Stimulated activated CD8-positive, alpha-beta memory T cell treated with anti-CD3 and anti-CD28 coated beads, Interleukin-7, amount 100 ng/mL, for 4 hours (primary cell): ENCODE measurements at regions not wholly inside any gene's neighbourhood (a gene's known extent, or its start where the extent isn't known, plus 50 kb on each side); places are given as distances from the start of the nearest gene placed in this dataset.

Experiments
- DNase-seq, 2 donors: peaks; one replicate each; pipeline ENCODE4 v3.0.0-alpha.2; 2020; ENCODE audit warnings: low read depth in 2 of 2

DNA sequence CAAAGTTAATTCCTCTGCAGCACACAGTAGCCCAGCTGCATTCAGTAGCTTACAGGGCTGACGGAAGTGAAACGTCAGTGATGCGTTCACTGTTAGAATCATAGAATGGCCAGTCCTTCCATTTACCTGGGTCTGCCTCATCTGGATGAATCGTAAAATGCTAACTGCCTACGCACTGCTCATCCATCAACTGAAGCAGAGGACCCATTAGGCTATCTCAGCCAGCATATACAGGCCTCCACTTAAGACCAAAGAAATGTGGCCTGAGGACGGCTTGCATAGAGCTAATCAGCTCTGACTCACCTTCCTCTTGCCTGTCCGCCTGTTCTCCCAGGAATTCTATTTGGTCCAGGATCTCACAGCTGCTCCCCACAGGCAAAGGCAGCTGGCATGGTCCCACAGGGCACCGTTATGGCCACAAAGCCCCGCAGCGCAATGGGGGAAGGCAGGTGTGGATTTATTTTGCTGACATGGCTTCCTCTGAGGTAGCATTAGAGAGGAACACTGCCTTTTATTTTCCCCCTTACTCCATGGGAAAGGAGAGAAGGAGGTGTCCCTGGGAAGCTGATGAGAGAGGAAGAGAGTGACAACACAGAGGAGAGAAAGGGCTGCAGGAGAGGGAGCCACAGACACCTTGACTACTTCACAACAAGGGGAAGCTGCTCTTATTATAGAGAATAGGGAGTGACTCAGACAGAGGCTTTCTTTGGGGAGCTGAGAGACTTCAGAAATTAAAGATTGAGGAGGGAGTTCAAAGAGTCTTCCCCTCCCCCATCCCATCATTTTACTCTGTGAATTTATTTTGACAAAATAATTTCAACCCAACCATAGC lies 177.6 kb downstream of the HHIPL2 start:
- DNase-seq, result no peak

DNA sequence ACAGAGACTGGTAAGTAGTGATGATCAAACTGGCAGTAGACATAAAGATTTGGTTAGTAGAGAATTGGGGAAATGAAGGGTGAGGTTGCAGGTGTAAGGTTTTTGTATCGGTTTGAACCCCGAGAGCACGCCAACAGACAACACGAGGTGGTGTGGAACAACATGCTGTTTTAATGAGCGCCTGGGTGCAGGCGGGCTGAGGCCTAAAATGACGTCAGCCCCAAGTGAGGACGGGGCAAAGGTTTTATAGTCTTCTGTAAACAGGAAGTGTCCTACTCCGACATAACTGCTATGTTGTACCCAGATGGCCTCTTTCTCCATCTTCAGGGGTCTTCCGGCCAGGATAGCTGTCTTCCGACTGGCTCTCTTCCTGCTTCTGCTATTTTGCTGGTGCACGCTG lies 178.8 kb downstream of the HHIPL2 start:
- no peak for DNase-seq

DNA sequence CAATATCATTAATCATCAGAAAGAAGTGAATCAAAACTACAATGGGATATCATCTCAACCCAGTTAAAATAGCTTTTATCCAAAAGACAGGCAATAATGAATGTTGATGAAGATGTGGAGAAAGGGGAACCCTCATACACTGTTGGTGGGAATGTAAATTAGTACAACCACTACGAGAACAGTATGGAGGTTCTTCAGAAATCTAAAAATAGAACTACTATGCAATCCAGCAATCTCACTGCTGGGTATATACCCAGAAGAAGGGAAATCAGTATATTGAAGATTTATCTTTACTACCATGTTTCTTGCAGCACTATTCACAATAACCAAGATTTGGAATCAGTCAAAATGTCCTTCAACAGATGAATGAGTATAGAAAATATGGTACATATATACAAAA lies 189.8 kb downstream of the HHIPL2 start:
- DNase-seq, result no peak

DNA sequence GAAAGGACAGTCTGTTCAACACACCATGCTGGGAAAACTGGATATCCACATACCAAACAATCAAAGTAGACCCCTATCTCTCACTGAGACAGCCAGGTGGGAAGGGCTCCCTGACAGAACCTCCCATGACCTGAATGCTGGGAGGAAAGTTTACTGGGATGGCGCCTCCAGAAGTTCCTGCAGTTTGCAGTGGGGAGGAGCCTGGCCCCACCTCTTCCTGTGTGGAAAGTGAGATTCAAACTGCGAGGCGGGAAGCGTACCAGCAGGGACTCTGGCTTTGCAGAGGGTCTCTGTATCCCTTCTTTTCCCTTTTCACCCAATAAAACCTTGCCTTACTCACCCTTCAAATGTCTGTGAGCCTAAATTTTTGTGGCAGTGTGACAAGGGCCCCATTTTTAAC lies 190.7 kb downstream of the HHIPL2 start:
- DNase-seq, result no peak

DNA sequence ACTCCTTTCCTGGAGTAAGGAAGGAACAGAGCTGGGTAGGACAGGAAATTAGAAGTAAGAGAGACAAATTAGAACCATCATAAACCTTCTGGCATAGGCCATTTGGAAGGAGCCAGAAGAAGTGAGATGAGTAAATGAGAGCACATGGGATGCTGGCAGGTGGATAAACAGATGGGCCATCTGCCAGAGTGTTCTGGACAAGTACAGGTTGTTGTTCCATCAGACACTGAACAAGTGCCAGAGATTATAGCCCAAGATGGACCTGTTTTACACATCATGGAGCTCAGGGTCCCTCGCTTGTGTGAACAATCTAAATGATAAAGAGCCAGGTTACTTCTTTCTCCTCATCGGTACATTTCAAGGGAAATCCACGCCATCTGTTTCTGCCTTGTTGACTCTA lies 200.3 kb downstream of the HHIPL2 start:
- no peak for DNase-seq

DNA sequence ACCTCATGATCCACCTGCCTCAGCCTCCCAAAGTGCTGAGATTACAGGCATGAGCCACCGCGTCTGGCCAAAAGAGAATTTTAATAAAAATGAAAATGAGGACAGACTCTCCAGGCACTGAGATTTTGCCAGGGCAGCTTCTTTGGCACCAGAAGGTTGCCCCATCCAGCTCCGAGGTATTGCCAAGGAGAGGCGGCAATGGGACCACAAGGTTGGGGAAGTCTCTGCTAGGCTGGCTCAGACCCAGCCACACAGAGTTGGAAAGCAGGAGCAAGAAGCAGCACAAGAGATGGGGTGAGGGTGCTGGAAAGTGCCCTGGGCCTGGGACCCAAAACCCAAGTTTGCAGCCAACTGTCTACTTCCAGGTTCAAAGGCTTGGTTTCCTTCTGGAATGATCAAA lies 200.9 kb downstream of the HHIPL2 start:
- DNase-seq, result no peak

DNA sequence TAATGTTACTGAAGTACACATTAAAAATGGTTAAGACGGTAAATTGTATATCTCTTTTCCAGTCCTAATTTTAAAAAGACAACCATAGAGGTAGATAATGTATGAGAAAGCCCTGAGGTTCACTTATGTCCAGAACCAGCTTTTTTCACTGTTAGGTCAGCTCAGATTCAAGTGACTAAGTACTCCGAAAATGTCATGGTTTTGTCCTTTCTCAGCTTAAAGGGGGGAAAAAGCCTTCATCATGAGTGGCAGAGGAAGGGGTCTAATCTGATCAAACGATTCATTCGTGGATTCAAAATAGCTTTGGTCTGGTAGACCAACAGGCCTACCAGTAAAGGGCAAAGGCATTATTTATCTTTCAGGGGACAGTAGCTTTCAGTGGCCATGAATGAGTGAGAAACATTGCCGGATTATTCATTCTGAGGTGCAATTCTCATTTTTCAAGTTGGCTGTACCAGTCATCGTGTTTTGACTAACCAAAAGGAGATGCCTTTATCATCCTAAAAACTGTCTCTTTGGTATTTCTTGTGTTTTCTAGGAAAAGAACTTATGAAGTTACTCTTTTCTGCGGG lies 208.4 kb downstream of the HHIPL2 start:
- no peak for DNase-seq

DNA sequence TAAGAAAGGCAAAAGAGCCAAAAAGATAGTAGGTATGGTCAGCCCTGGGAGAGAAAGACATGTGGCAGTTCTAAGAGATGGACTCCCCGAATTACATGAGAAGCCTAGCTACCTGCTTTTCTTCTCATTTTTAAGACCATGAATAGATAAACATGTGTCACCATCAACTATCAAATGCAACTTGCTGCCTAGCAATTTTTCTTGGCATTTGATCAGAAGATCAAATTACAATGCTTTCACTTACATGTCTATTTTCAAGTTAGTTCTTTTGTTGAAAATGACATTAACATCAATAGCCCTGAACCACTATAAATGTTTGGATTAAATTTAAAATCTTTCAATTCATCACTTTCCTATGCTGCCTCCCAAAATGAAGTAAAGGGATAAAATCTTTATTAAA lies 212.3 kb downstream of the HHIPL2 start:
- DNase-seq, result no peak

DNA sequence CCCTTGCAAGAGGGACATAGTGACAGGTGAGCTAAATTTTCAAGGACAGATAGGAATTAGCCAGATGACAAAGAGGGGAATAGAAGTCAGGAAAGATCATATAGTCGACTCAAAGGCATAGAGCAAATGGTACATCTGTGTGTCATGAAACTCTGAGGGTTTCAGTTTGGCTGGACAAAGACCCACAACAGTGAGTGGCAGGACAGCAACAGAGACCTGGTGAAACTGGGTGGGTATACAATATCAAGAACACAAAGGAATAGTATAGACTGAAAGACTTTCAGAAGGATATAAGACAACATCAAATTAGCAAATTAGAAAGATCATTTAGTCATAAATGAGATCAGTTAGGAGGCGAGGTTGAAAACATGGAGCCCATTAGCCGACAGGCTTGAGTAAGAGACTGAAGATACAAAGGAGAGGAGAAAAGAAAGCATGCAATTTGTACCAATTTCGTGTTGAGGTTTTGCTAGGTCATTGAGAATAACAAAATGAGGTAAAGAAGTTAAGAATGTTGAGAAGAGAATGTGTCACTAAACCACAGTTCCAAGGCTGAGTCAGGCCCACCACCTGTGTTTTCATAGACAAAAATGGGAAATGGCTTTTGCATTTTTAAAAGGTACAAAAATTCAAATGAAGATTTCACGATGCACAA lies 213.8 kb downstream of the HHIPL2 start:
- no peak for DNase-seq

DNA sequence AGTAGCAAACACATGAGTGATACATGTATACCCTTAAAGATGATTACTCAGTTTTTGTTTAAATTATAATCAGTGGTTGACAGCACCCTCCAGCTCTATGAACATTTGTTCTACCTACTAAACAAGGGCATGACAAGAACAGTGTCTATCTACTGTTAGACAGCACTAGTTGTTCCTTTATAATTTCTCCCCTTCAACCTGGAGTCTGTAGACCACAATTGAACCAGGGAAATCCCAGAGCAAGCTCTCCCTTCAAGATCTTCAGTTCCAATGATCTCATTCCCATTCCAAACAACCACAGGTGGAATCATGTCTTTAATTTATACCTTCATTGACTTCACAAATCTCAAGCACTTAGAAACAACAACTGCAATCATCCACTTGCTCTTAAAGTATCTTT lies 216.1 kb downstream of the HHIPL2 start:
- no peak for DNase-seq

DNA sequence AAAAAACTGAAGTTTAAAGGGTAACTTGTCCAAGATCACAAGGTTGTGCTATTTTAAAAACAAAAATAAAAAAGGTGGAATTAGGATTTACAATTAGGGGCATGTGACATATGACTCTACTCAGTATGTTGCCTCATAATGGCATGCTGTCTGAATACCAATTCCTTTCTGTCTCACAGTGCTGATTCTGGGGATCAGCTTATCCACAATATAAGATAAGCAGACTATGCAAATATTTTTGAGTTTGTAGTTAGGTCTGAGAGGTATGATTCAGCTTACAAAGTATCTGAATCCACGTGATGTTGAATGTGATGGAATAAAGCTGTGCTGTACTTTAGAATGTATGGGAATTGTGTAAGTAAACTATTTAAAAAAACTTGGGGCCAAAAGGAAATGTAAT lies 216.6 kb downstream of the HHIPL2 start:
- no peak for DNase-seq

DNA sequence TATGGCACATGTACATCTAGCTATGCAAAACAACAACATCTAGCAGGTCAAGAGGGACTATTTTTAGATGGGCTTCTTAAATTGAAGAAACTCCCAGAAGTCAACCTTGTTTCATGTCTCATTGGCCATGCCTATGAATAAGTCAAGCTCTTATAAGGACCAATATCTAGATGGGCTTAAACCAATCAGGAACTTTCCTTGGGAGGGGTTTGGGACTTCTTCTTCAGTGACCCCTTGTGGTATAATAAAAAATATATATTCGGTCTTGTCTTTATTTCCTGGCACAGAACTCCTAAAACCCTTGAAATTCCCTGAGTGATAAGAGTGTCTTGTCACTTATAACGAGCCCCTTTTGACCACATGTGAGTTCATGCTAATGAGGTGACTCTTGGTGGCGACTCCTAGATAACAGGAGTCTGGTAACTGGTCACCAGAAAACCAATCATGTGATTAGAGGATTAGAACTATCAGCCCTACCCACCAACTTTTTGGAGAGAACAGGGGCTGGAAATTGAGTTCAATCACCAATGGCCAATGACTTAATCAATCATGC lies 218.3 kb downstream of the HHIPL2 start:
- no peak for DNase-seq

DNA sequence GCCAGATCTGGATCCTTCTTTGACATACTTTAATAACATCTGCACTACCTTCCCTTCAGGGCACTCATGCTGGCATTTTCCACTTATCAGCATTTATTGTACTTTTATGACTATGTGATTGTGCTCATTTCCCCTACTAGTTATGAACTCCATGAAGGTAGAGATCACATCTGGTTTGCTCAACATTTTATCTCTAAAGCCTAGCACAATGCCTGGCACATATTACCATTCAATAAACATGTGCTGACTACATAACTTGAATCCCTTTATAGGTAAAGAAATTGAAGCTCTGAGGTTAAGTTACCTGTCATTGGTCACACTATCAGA lies 221.2 kb downstream of the HHIPL2 start:
- no peak for DNase-seq

DNA sequence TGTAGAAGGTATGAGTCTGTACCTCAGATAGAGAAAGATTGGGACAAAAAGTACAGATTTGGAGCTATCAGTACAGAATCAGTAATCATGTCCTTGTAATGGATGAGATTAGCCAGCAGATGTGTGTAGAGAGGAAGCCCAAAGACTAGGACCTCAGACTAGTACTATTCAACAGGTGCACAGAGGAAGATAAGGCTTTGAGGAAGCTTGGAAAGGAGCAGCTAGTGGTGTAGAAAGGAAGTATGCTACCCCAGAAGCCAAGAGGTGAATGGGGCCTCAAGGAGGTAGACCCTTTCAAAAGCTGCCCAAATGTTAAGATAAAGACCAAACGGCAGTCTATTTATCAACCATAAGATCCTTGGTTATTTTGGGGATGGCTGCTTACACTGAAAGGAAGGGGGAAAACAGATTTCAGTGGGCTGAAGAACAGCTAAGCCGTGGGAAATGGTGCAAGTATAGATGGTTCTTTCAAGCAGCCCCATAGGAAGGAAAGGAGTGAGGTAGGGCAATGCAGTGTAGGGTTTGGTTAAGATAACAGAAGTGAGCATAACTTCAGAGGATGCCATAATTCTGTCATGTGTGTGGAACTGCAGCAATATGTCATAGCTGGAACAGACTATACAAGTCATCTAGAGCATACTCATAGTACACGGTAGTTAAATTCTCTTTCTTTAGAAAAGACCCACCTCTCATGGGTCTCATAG lies 221.7 kb downstream of the HHIPL2 start:
- DNase-seq, result no peak

DNA sequence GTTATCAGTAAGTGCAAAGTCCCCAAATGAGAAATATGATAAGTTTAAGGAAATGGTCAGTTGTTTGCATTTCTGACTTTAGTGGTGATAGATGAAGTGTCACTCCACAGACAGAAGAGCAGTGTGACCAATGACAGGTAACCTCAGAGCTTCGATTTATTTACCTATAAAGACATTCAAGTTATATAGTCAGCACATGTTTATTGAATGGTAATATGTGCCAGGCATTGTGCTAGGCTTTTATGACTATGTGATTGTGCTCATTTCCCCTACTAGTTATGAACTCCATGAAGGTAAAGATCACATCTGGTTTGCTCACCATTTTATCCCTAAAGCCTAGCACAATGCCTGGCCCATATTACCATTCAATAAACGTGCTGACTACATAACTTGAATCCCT lies 222.4 kb downstream of the HHIPL2 start:
- no peak for DNase-seq

DNA sequence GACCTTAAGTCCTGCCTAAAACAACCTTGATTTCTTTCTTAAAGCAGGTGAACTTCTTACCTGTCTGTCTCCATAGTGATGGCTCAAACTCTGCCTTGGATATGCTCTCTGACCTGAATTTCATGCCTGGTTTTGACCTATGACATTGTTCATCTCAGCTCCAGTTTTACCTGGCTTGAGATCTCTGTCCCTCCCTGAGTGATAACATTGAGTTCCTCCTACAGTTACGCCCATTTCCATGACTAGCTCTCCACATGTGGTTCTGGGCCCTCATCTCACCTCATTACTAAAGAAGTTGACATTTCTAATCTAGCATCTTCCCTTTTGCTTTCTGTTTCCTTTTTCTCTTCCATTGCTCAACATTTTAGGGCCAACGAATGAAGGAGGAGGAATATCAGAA lies 233.1 kb downstream of the HHIPL2 start:
- DNase-seq, result no peak

DNA sequence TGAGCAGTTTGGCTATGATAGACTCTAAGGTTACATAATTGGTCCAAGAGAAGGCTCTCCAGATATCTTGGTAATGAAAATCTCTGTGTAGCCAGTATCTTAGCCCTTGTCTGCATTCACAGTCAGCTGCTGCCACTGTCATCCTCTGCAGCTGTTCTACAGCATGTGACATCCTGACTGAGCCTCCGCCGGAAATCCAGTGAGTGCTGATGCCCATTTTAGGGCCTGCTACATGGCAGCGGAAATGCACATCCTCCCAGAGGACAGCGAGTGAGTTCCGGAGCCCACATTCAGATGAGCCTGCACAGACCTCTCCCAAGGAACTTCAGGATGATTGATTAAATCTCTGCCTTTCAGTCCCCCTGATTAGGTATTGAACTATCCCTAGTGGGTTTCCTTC lies 237.1 kb downstream of the HHIPL2 start:
- DNase-seq, result no peak

DNA sequence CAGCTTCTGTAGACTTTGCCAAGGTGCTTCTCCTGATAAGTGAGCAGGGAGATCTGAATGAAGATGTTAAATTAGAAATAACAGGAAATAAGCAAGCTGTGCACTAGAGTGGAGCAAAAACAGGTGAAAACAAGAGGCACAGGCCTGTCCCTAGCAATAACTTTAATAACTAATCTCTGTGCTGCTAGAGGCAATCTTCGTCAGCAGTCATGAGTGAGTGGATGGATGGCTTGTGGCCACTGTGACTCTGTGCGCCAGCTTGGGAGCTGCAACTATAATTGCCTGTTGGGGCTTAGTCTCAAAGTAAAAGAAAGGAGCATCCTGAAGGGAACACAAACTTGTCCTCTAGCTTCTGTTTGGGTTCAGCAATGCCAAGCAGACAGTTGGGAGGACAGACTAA lies 240.3 kb downstream of the HHIPL2 start:
- DNase-seq, result no peak

DNA sequence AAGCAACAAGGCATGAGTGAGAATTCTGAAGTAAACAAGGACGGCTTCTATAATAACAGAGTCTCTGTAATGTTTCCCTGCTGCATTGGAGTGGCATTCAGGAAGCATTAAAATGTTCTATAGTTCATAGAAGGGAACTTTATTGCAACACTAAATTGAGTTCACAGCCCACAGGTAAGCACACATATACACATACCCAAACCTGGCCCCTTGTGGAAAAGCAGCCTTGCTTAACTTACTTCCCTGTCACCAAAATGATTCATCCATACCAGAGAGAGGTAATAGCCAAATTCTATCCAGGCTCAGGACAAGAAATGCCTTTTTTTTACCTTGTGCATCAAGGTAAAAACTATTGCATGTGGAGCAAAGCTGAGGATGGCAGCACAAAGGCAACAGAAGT lies 241.4 kb downstream of the HHIPL2 start:
- no peak for DNase-seq

DNA sequence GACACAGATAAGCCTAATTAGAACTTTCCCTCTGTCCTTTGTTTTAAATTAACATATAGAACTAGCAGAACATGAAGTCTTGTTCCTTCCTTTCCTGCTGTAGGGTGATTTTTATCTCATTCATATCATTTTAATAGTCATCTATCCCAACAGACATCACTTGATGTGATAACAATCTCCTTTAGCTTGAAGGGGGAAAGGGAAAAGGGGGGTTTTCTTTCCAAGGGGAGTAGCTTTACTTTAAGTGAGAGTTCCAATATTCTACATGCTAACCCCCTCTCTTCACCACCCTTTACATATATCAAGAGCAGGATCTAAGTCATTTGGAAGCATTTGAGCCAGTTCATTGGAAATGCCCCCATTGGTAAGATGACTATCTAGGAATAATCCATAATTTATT lies 241.9 kb downstream of the HHIPL2 start:
- DNase-seq, result no peak

DNA sequence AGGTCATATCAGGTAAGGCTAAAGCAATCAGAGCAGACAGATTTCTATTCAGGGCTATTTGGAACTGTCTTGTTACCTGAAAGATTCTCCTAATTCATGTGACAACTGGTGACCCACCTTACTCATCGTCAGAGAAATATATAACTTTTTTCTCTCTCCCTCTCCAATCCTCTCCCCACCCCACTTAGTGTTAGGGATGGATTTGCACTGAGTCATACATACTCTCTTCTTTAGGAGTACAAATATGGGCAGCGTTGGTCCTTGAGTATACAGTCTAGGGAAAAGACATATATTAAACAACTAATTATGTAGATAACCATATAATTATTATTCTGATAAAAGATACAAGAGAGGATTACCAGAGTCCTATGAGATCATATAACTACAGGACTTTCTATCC lies 246.3 kb downstream of the HHIPL2 start:
- no peak for DNase-seq

DNA sequence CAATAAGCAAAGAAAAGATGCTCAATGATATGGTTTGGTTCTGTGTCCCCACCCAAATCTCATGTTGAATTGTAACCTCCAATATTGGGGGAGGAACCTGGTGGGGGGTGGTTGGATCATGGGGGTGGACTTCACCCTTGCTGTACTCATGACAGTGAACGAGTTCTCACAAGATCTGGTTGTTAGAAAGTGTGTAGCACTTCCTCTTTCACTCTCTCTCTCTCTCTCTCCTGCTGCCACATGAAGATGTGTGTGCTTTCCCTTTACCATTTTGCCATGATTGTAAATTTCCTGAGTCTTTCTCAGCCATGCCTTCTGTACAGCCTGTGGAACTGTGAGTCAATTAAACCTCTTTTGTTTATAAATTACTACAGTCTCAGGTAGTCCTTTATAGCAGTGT lies 248.4 kb downstream of the HHIPL2 start:
- DNase-seq, result no peak

DNA sequence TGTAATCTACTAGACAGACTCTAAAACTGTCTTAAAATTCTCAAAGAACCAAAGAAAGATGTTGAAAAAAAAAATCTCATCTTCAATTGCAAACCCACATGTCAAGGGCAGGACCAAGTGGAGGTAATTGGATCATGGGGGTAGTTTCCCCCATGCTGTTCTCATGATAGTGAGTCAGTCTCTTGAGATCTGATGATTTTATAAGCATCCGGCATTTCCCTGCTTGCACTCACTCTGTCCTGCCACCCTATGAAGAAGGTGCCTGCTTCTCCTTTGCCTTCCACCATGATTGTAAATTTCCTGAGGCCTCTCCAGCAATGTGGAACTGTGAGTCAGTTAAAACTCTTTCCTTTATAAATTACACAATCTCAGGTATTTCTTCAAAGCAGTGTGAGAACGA lies 257.0 kb downstream of the HHIPL2 start:
- no peak for DNase-seq
